Neural cell (in vitro differentiated cells): ENCODE measurements at regions not wholly inside any gene's neighbourhood (a gene's known extent, or its start where the extent isn't known, plus 50 kb on each side); places are given as distances from the start of the nearest gene placed in this dataset.

ENCODE experiments used
- H2AFZ ChIP-seq: fragments of 200-600, 300-800 bp; sonication (generic), shearing (Covaris generic); 2 replicates; pipeline ENCODE4 v1.6.0; 2014; ENCODE audit warnings: low read depth, mild to moderate bottlenecking, antibody characterized with exemption, low read length, moderate library complexity
- H3F3A ChIP-seq: fragments of 200-600 bp; shearing (Covaris generic); 2 replicates; pipeline ENCODE4 v1.6.1; 2016; ENCODE audit warnings: mild to moderate bottlenecking, moderate library complexity, mixed read lengths, antibody characterized with exemption, low read length; ENCODE audit not compliant: insufficient read depth, poor library complexity, severe bottlenecking
- H3K27ac ChIP-seq: fragments of 200-600, 300-800 bp; sonication (generic), shearing (Covaris generic); 2 replicates; pipeline ENCODE4 v1.5.1; 2014; ENCODE audit warnings: mild to moderate bottlenecking, low read length, moderate library complexity
- H3K27me3 ChIP-seq: fragments of 300-800, 200-600 bp; sonication (generic), shearing (Covaris generic); 2 replicates; pipeline ENCODE4 v1.6.0; 2014; ENCODE audit warnings: mild to moderate bottlenecking, low read depth, low read length, moderate library complexity; ENCODE audit not compliant: insufficient read depth
- H3K36me3 ChIP-seq: fragments of 300-800, 200-600 bp; sonication (generic), shearing (Covaris generic); 2 replicates; pipeline ENCODE4 v1.5.1; 2014; ENCODE audit warnings: mild to moderate bottlenecking, antibody characterized with exemption, low read length, moderate library complexity; ENCODE audit not compliant: insufficient read depth
- H3K4me2 ChIP-seq: fragments of 300-800, 200-600 bp; sonication (generic), shearing (Covaris generic); 2 replicates; pipeline ENCODE4 v1.6.0; 2014; ENCODE audit warnings: mild to moderate bottlenecking, low read length
- H3K4me3 ChIP-seq: fragments of 300-800, 200-600 bp; sonication (generic), shearing (Covaris generic); 2 replicates; pipeline ENCODE4 v1.5.1; 2014; ENCODE audit warnings: mild to moderate bottlenecking, low read length, moderate library complexity
- H3K79me2 ChIP-seq: fragments of 200-600 bp; shearing (Covaris generic); replicated peaks from 2 replicates; pipeline ENCODE4 v1.6.0; 2014; ENCODE audit warnings: mild to moderate bottlenecking, low read length, moderate library complexity; ENCODE audit not compliant: insufficient read depth
- H3K9ac ChIP-seq: fragments of 300-800, 200-600 bp; sonication (generic), shearing (Covaris generic); 2 replicates; pipeline ENCODE4 v1.6.1; 2016; ENCODE audit warnings: mild to moderate bottlenecking, low read length, mixed read lengths
- H3K9me2 ChIP-seq: fragments of 200-600 bp; shearing (Covaris generic); 2 replicates; pipeline ENCODE4 v1.6.1; 2016; ENCODE audit warnings: mild to moderate bottlenecking, low read length, mixed read lengths; ENCODE audit not compliant: insufficient read depth
- H3K9me3 ChIP-seq: fragments of 200-600, 300-800 bp; sonication (generic), shearing (Covaris generic); 2 replicates; pipeline ENCODE4 v1.6.1; 2016; ENCODE audit warnings: mild to moderate bottlenecking, mixed run types, low read length, moderate library complexity, mixed read lengths
- H4K20me1 ChIP-seq: fragments of 200-600 bp; shearing (Covaris generic); 2 replicates; pipeline ENCODE4 v1.6.1; 2016; ENCODE audit warnings: mild to moderate bottlenecking, mixed run types; ENCODE audit not compliant: insufficient read depth
- EP300 ChIP-seq: fragments of 450-650 bp; conservative IDR thresholded peaks from 2 replicates; pipeline ENCODE4 v1.6.1; 2014; ENCODE audit warnings: antibody characterized with exemption, mild to moderate bottlenecking, moderate library complexity; ENCODE audit not compliant: poor library complexity, severe bottlenecking
- EZH2 ChIP-seq: fragments of 200-600, 300-800 bp; shearing (Covaris generic), sonication (generic); IDR thresholded peaks from 2 replicates; pipeline ENCODE4 v1.6.1; 2014; ENCODE audit warnings: antibody characterized with exemption, low read length, borderline replicate concordance, mild to moderate bottlenecking; ENCODE audit not compliant: insufficient read depth, poor library complexity, severe bottlenecking
- MXI1 ChIP-seq: fragments of 450-650 bp; conservative IDR thresholded peaks from 2 replicates; pipeline ENCODE4 v1.6.1; 2014; ENCODE audit warnings: antibody characterized with exemption, mild to moderate bottlenecking; ENCODE audit not compliant: poor library complexity, severe bottlenecking
- POLR2AphosphoS5 ChIP-seq: IDR thresholded peaks from 2 replicates; pipeline ENCODE4 v1.6.1; 2012
- RAD21 ChIP-seq: fragments of 450-650 bp; conservative IDR thresholded peaks from 2 replicates; pipeline ENCODE4 v1.6.1; 2014; ENCODE audit warnings: antibody characterized with exemption, mild to moderate bottlenecking, moderate library complexity
- SMC3 ChIP-seq: fragments of 450-650 bp; conservative IDR thresholded peaks from 2 replicates; pipeline ENCODE4 v1.6.1; 2014; ENCODE audit warnings: antibody characterized with exemption, mild to moderate bottlenecking, moderate library complexity; ENCODE audit not compliant: poor library complexity
- TAF1 ChIP-seq: IDR thresholded peaks from 2 replicates; pipeline ENCODE4 v1.6.1; 2012; ENCODE audit warnings: low read depth
- TF ChIP-seq, protein P1 (sequence below): IDR thresholded peaks from 2 replicates; pipeline ENCODE4 v1.6.1; 2012; ENCODE audit warnings: borderline replicate concordance
- TF ChIP-seq, protein P2 (sequence below): fragments of 450-650 bp; IDR thresholded peaks from 2 replicates; pipeline ENCODE4 v1.5.1; 2014; ENCODE audit warnings: antibody characterized with exemption, mild to moderate bottlenecking, moderate library complexity; ENCODE audit not compliant: poor library complexity, severe bottlenecking

DNA sequence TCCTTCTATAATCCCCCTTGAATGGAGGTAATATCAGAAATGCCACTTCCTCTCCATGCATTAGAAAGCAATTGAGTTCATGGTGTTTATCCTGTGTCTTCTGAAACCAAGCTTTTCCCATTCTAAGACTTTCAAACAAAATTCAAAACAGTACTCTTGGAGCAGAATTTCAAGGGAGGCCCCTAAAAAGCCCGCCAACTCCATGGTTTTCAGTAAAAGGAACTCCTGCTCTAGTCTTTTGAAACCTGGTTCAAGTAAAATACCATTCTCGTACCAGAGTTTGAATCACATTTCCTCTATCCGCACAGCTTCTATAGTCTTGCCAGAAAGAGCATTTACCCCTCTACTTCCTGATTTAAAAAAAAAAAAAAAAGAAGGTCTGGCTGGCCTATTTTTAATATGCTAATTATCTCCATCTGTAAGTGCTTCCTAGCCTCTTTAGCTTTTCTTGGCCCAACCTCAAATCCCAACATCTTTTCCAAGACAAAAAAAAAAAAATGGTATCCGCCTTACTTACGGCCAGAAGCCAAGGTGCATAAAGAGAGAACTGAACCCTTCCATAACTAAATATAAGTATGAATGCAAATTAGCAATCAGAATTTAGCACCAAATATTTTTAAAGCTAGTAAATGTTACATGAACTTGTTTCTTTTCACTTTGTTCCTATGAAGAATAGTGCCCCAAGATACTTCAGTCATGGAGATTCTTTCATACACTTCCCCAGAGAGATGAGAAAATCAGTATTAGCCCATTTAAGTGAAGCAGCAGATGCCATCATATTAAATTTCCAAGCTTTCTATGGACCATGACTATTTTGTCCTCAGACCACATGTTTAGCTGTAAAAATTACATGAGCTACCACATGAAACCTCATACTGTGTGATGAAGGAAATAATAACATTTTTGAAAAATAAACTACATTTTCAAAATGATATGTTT is 199.9 kb upstream of the FAM3C start:
- Histone ChIP-seq H3K9me2 (no peaks in the 10 kb centered on the region), H2AFZ (no peak overlapping the region)

DNA sequence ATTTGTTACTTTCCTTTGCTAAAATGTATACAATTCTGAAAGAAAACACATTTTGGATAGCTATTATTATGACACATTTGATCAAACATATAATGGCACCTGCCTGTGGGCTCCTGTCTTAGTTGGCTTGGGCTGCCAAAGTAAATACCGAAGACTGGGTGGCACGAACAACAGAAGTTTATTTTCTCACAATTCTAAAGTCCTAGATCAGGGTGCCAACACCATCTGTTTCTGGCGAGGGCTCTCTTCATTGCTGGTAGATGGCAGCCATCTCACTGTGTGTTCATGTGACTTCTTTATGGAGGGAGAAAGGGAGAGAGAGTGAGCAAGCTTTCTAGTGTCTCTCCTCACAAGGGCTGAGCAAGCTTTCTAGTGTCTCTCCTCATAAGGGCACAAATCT is 195.8 kb upstream of the FAM3C start:
- Histone ChIP-seq H3K36me3 (no peaks in the 10 kb centered on the region), H3K79me2 (no peaks in the 10 kb centered on the region), H3K4me2 (no peak overlapping the region), H2AFZ (no peak overlapping the region), H3K9ac (no peak overlapping the region), H4K20me1 (no peaks in the 10 kb centered on the region), H3K27me3 (no peaks in the 10 kb centered on the region), H3K9me2 (no peaks in the 10 kb centered on the region), H3K9me3 (no peaks in the 10 kb centered on the region), H3K4me3 (no peak overlapping the region), H3K27ac (no peak overlapping the region), H3F3A (no peaks in the 10 kb centered on the region)
- TF ChIP-seq EP300 (no peak), TAF1 (no peak), EZH2 (no peak), POLR2AphosphoS5 (no peak), SMC3 (no peak), RAD21 (no peak), MXI1 (no peak)
- TF ChIP-seq, protein P1, sequence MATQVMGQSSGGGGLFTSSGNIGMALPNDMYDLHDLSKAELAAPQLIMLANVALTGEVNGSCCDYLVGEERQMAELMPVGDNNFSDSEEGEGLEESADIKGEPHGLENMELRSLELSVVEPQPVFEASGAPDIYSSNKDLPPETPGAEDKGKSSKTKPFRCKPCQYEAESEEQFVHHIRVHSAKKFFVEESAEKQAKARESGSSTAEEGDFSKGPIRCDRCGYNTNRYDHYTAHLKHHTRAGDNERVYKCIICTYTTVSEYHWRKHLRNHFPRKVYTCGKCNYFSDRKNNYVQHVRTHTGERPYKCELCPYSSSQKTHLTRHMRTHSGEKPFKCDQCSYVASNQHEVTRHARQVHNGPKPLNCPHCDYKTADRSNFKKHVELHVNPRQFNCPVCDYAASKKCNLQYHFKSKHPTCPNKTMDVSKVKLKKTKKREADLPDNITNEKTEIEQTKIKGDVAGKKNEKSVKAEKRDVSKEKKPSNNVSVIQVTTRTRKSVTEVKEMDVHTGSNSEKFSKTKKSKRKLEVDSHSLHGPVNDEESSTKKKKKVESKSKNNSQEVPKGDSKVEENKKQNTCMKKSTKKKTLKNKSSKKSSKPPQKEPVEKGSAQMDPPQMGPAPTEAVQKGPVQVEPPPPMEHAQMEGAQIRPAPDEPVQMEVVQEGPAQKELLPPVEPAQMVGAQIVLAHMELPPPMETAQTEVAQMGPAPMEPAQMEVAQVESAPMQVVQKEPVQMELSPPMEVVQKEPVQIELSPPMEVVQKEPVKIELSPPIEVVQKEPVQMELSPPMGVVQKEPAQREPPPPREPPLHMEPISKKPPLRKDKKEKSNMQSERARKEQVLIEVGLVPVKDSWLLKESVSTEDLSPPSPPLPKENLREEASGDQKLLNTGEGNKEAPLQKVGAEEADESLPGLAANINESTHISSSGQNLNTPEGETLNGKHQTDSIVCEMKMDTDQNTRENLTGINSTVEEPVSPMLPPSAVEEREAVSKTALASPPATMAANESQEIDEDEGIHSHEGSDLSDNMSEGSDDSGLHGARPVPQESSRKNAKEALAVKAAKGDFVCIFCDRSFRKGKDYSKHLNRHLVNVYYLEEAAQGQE = no peak
- TF ChIP-seq, protein P2, sequence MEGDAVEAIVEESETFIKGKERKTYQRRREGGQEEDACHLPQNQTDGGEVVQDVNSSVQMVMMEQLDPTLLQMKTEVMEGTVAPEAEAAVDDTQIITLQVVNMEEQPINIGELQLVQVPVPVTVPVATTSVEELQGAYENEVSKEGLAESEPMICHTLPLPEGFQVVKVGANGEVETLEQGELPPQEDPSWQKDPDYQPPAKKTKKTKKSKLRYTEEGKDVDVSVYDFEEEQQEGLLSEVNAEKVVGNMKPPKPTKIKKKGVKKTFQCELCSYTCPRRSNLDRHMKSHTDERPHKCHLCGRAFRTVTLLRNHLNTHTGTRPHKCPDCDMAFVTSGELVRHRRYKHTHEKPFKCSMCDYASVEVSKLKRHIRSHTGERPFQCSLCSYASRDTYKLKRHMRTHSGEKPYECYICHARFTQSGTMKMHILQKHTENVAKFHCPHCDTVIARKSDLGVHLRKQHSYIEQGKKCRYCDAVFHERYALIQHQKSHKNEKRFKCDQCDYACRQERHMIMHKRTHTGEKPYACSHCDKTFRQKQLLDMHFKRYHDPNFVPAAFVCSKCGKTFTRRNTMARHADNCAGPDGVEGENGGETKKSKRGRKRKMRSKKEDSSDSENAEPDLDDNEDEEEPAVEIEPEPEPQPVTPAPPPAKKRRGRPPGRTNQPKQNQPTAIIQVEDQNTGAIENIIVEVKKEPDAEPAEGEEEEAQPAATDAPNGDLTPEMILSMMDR = no peak

More for the DNA sequence above, 199.9 kb upstream of the FAM3C start:
- no peak overlapping the region for H3K4me3 ChIP-seq
- H3K36me3 ChIP-seq = no peaks in the 10 kb centered on the region
- no peaks in the 10 kb centered on the region for H3K9me3 ChIP-seq
- TF ChIP-seq TAF1 (no peak), EZH2 (no peak), POLR2AphosphoS5 (no peak), EP300 (no peak), SMC3 (no peak), MXI1 (no peak), RAD21 (no peak)
- TF ChIP-seq, protein P2 = no peak
- TF ChIP-seq, protein P1 = no peak
- no peak overlapping the region for H3K4me2 ChIP-seq
- H3K79me2 ChIP-seq = no peaks in the 10 kb centered on the region
- H3K27me3 ChIP-seq = no peaks in the 10 kb centered on the region
- no peaks in the 10 kb centered on the region for H4K20me1 ChIP-seq
- H3K27ac ChIP-seq = no peak overlapping the region
- no peaks in the 10 kb centered on the region for H3F3A ChIP-seq
- H3K9ac ChIP-seq = no peak overlapping the region
